Mononuclear cell (primary cell): ENCODE measurements at regions not wholly inside any gene's neighbourhood (a gene's known extent, or its start where the extent isn't known, plus 50 kb on each side); places are given as distances from the start of the nearest gene placed in this dataset.
"Not testable (repeated sequence)": the region's sequence is repeated elsewhere in the genome, so short reads cannot be mapped to it uniquely, and the experiment has no call there.

ENCODE experiments used
- H3K27me3 ChIP-seq: 2 replicates; pipeline ENCODE4 v1.6.0; 2011; ENCODE audit warnings: low read length, control low read depth; ENCODE audit not compliant: insufficient read depth
- H3K4me1 ChIP-seq: 2 replicates; pipeline ENCODE4 v1.5.1; 2011; ENCODE audit warnings: mild to moderate bottlenecking, low read length, control low read depth; ENCODE audit not compliant: insufficient read depth
- H3K4me3 ChIP-seq: 2 replicates; pipeline ENCODE4 v1.5.1; 2011; ENCODE audit warnings: mild to moderate bottlenecking, low read length, moderate library complexity
- H3K9me3 ChIP-seq: 2 replicates; pipeline ENCODE4 v1.5.1; 2011; ENCODE audit warnings: low read depth, mild to moderate bottlenecking, control low read depth, low read length

DNA sequence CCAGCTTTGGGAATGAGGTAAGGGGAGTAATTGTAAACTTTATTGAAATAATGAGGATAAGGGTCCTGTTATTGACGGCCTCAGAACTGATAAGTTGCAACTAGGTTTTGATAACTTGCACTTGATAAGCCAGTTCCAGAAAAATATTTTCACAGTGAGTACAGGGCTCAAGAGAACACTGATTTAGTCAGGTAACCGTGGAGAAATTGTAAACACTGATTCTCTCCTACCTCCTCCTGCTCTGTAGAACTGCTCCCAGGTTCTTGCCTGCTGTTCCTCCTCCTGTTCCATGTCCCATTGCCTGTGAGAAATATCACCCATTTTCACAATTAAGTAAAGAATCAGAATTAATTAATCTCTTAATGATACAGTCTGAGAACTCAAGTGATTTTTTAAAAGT is 55.0 kb upstream of the CXXC4 start:
- no peaks in the 10 kb centered on the region for H3K9me3 ChIP-seq
- H3K4me3 ChIP-seq = no peak overlapping the region
- H3K4me1 ChIP-seq = no peaks in the 10 kb centered on the region
- no peaks in the 10 kb centered on the region for H3K27me3 ChIP-seq

DNA sequence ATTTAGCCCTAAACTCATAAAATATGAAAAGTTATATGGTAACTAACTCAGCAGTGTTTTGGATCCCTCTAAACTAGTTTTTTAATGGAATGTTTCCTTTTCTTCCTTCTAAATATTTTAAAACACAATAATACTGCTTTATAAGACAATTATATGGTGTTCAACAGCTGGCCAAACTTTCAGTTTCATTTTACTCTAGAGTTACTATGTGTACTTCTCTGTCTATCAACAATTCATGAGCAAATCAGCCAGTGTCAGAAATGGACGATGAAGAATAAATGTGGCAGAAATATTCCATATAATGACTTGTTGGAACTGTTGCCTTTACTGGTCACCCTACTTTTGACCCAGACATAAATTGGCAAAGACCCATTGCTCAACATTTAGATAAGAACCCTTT is 64.8 kb upstream of the CXXC4 start:
- Histone ChIP-seq H3K4me1 (no peaks in the 10 kb centered on the region), H3K9me3 (no peaks in the 10 kb centered on the region), H3K27me3 (no peaks in the 10 kb centered on the region), H3K4me3 (no peak overlapping the region)

- Histone ChIP-seq H3K4me1 (no peaks in the 10 kb centered on the region), H3K9me3 (no peaks in the 10 kb centered on the region), H3K27me3 (no peaks in the 10 kb centered on the region), H3K4me3 (no peak overlapping the region)
Measured at GRCh38 chr4:104571341-104571740, 76.6 kb upstream of the CXXC4 start.

DNA sequence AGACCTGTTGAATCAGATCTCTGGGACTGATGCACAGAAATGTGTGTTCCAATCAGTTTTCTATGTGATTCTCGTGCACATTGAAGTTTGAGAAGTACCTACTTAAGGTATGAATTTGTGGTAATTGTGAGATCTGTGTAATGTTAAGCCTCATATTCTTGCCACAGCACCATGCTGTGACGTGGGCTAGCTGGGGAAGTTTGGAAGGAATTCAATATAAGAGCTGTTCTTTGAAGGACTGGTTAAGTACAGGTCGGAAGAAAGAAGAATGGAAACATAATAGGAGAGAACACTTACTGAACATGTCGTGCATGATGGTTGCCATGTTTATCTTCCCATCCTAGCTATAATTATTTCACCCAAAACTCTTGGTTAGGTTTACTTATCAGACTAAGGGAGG is 79.7 kb upstream of the CXXC4 start:
- Histone ChIP-seq H3K27me3 (no peaks in the 10 kb centered on the region), H3K4me1 (no peaks in the 10 kb centered on the region), H3K4me3 (no peak overlapping the region), H3K9me3 (no peaks in the 10 kb centered on the region)

GRCh38 chr4:104575278-104575677 is 80.6 kb upstream of the CXXC4 start:
- Histone ChIP-seq H3K27me3 (no peaks in the 10 kb centered on the region), H3K4me1 (no peaks in the 10 kb centered on the region), H3K9me3 (no peaks in the 10 kb centered on the region), H3K4me3 (no peak overlapping the region)

DNA sequence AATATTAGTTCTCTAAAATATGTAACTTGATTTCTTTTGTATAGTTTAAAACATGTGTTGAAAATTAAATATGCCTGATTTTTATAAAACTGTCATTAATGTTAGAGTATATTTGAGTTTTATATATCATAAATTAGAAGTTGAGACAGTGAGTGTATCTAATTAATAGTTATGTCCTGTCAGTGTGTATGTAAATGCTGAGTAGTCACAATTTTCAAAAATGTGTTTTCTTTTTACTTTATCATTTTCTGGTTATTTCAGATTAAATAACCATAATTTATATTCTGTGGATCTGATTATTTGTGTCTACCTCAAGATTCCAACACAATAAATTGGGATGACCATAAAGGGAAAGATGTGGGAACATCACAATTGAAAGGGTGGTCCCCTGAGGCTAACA is 82.7 kb upstream of the CXXC4 start:
- no peaks in the 10 kb centered on the region for H3K4me1 ChIP-seq
- H3K4me3 ChIP-seq = no peak overlapping the region
- no peaks in the 10 kb centered on the region for H3K9me3 ChIP-seq
- H3K27me3 ChIP-seq = no peaks in the 10 kb centered on the region

DNA sequence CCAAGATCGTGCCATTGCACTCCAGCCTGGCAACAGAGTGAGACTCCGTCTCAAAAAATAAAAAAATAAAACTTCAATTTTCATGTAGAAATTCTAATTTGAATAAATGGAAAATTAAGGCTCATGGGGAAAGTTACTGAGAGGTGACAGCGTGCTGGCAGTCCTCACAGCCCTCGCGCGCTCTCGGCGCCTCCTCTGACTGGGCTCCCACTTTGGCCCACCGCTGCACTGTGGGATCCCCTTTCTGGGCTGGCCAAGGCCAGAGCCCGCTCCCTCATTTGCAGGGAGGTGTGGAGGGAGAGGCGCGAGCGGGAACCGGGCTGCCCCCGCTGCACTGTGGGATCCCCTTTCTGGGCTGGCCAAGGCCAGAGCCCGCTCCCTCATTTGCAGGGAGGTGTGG is 86.8 kb upstream of the CXXC4 start:
- not testable (repeated sequence) for H3K4me1 ChIP-seq, H3K9me3 ChIP-seq, H3K27me3 ChIP-seq, H3K4me3 ChIP-seq

GRCh38 chr4:104582056-104582455 is 87.4 kb upstream of the CXXC4 start:
- not testable (repeated sequence) for H3K9me3 ChIP-seq, H3K4me3 ChIP-seq, H3K4me1 ChIP-seq, H3K27me3 ChIP-seq

GRCh38 chr4:104589264-104589868 is 94.7 kb upstream of the CXXC4 start:
- Histone ChIP-seq H3K27me3 (no peaks in the 10 kb centered on the region), H3K4me3 (no peak overlapping the region), H3K4me1 (no peaks in the 10 kb centered on the region), H3K9me3 (no peaks in the 10 kb centered on the region)

- Histone ChIP-seq H3K4me3 (no peak overlapping the region), H3K4me1 (no peaks in the 10 kb centered on the region), H3K9me3 (no peaks in the 10 kb centered on the region), H3K27me3 (no peaks in the 10 kb centered on the region)
Measured at GRCh38 chr4:104591510-104591911, 96.8 kb upstream of the CXXC4 start.

DNA sequence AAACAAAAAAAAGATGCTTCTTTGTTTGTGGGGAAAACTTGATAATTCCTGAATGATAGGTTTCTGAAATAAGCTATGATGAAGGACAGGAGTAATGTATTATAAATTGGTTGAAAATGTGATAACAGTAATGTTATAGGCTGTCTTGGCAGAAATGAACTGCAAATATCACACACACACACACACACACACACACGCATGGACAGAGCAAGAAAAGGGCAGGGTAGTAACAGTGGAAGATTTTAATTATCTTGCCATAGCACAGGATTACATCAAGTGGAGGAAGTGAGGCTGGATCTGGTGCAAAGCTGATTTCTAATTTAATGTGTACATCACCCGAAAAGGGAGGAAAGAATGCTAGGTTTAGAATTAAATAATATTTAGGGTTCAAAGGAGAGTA is 97.5 kb upstream of the CXXC4 start:
- H3K4me3 ChIP-seq = no peak overlapping the region
- H3K4me1 ChIP-seq = no peaks in the 10 kb centered on the region
- H3K27me3 ChIP-seq = no peaks in the 10 kb centered on the region
- H3K9me3 ChIP-seq = no peaks in the 10 kb centered on the region

DNA sequence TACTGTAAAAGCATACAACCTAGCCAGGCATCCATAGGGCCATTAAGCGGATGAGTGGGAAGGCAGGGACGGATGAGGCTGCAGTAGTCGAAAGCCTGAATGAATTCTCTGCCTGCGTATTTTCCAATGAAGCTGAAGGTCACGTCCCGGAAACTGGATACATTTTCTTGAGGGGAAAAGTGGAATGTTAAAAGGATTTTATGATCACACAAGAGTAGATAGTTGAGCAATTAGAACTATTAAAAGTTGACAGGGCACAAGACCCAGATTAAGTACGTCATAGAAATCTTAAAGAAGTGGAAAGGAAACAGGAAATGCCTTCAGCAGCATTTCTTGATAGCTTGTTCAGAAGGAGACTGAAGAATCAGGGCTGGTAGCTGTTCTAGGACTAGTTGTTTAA is 98.3 kb upstream of the CXXC4 start:
- Histone ChIP-seq H3K4me1 (no peaks in the 10 kb centered on the region), H3K4me3 (no peak overlapping the region), H3K9me3 (no peaks in the 10 kb centered on the region), H3K27me3 (no peaks in the 10 kb centered on the region)

GRCh38 chr4:104596189-104596588 is 101.5 kb upstream of the CXXC4 start:
- H3K27me3 ChIP-seq = no peaks in the 10 kb centered on the region
- no peaks in the 10 kb centered on the region for H3K9me3 ChIP-seq
- no peak overlapping the region for H3K4me3 ChIP-seq
- H3K4me1 ChIP-seq = no peaks in the 10 kb centered on the region

DNA sequence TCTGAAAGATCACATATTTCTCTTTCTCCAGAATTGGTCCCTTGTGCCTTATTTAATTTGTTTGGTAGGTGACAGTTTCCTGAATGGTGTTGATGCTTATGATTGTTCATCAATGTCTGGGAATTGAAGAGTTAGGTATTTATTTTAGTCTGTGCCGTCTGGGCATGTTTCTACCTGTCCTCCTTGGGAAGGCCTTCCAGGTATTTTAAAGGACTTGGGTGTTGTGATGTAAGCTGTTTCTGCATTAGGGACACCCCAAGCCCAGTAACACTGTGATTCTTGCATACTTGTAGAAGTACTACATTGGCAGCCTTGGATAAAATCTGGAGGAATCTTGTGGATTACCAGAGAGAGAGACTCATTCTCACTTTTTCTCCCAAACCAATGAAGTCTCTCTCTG is 120.8 kb upstream of the CXXC4 start:
- no peaks in the 10 kb centered on the region for H3K4me1 ChIP-seq
- no peak overlapping the region for H3K4me3 ChIP-seq
- no peaks in the 10 kb centered on the region for H3K27me3 ChIP-seq
- H3K9me3 ChIP-seq = no peaks in the 10 kb centered on the region

DNA sequence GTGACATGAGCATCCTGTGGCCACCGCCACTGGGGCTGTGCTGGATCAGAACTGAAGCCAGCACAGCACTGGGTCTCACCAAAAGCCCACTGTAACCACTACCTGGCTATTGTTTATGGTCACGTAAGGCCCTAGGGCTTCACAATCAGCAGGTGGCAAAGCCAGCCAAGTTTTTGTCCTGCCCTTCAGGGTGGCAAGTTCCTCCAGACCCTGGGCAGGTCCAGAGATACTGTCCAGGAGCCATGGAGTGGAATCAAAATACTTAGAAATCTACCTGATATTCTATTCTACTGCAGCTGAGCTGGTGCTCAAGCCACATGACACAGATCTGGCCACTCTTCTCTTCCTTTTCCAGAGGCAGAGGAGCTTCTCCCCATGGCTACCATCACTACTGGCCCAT is 121.2 kb upstream of the CXXC4 start:
- no peak overlapping the region for H3K4me3 ChIP-seq
- H3K9me3 ChIP-seq = no peaks in the 10 kb centered on the region
- H3K27me3 ChIP-seq = no peaks in the 10 kb centered on the region
- no peaks in the 10 kb centered on the region for H3K4me1 ChIP-seq

GRCh38 chr4:104616401-104616820 is 121.7 kb upstream of the CXXC4 start:
- Histone ChIP-seq H3K9me3 (no peaks in the 10 kb centered on the region), H3K4me1 (no peaks in the 10 kb centered on the region), H3K4me3 (no peak overlapping the region), H3K27me3 (no peaks in the 10 kb centered on the region)

- no peaks in the 10 kb centered on the region for H3K27me3 ChIP-seq
- H3K4me1 ChIP-seq = no peaks in the 10 kb centered on the region
- no peaks in the 10 kb centered on the region for H3K9me3 ChIP-seq
- H3K4me3 ChIP-seq = no peak overlapping the region
Measured at GRCh38 chr4:104625706-104626105, 131.0 kb upstream of the CXXC4 start.
